ENCODE measurements at regions not wholly inside any gene's neighbourhood (a gene's known extent, or its start where the extent isn't known, plus 50 kb on each side); places are given as distances from the start of the nearest gene placed in this dataset.

GRCh38 chr5:39588179-39588578 is 163.4 kb upstream of the DAB2 start:
- DNase-seq: no peak

- no peak for DNase-seq
Measured at GRCh38 chr5:39587675-39588074, 162.9 kb upstream of the DAB2 start.

- no peak for DNase-seq
Measured at GRCh38 chr5:39586185-39586584, 161.4 kb upstream of the DAB2 start.

GRCh38 chr5:39584927-39585326 is 160.1 kb upstream of the DAB2 start:
- DNase-seq: no peak

GRCh38 chr5:39580702-39581453 is 156.1 kb upstream of the DAB2 start:
- no peak for DNase-seq

- no peak for DNase-seq
Measured at GRCh38 chr5:39579750-39580149, 155.0 kb upstream of the DAB2 start.

GRCh38 chr5:39578887-39579497 is 154.2 kb upstream of the DAB2 start:
- peak in 1 of 5 donors; percentile 8 for DNase-seq

GRCh38 chr5:39577529-39577928 is 152.7 kb upstream of the DAB2 start:
- no peak for DNase-seq

GRCh38 chr5:39570403-39571027 is 145.7 kb upstream of the DAB2 start:
- peak in 1 of 5 donors; percentile 12 for DNase-seq

GRCh38 chr5:39569857-39570256 is 145.1 kb upstream of the DAB2 start:
- no peak for DNase-seq

GRCh38 chr5:39566891-39567290 is 142.1 kb upstream of the DAB2 start:
- DNase-seq: no peak

GRCh38 chr5:39566029-39566428 is 141.2 kb upstream of the DAB2 start:
- no peak for DNase-seq

GRCh38 chr5:39561421-39561820 is 136.6 kb upstream of the DAB2 start:
- no peak for DNase-seq

- no peak for DNase-seq
Measured at GRCh38 chr5:39560726-39561125, 135.9 kb upstream of the DAB2 start.

GRCh38 chr5:39559923-39560322 is 135.1 kb upstream of the DAB2 start:
- DNase-seq: no peak

GRCh38 chr5:39558541-39558940 is 133.8 kb upstream of the DAB2 start:
- DNase-seq: no peak

- DNase-seq: no peak
Measured at GRCh38 chr5:39555788-39556187, 131.0 kb upstream of the DAB2 start.

GRCh38 chr5:39547553-39548154 is 122.9 kb upstream of the DAB2 start:
- DNase-seq: peak in 3 of 5 donors; percentile 1 to 13 (median 13)

- no peak for DNase-seq
Measured at GRCh38 chr5:39544941-39545340, 120.2 kb upstream of the DAB2 start.

- DNase-seq: no peak
Measured at GRCh38 chr5:39543335-39543734, 118.6 kb upstream of the DAB2 start.

GRCh38 chr5:39542511-39543285 is 117.9 kb upstream of the DAB2 start:
- no peak for DNase-seq

GRCh38 chr5:39541920-39542319 is 117.1 kb upstream of the DAB2 start:
- no peak for DNase-seq

- DNase-seq: no peak
Measured at GRCh38 chr5:39539470-39539869, 114.7 kb upstream of the DAB2 start.

Data from T-helper 1 cell (primary cell).